SK-N-SH (cell line): ENCODE measurements at regions not wholly inside any gene's neighbourhood (a gene's known extent, or its start where the extent isn't known, plus 50 kb on each side); places are given as distances from the start of the nearest gene placed in this dataset.

ENCODE experiments used
- CTCF ChIA-PET: fragments of 300-600, 350-600 bp; formaldehyde crosslinking; extraction: SDS; loops from one replicate; lab custom pipeline; 2021; lab: Yijun Ruan, JAX
- POLR2A ChIA-PET: fragments of 350-600 bp; sonication (Branson Sonifier 250); formaldehyde crosslinking; extraction: SDS; loops from one replicate; lab custom pipeline; 2020; ENCODE audit warnings: antibody characterized with exemption, inconsistent platforms; lab: Yijun Ruan, JAX
- DNase-seq: peaks from one replicate; pipeline ENCODE4 v3.0.0; 2012
- H2AFZ ChIP-seq: fragments of 200-600 bp; sonication (generic); 2 replicates; pipeline ENCODE4 v1.8.1; 2016; ENCODE audit warnings: antibody characterized with exemption, mild to moderate bottlenecking, low read depth
- H3F3A ChIP-seq: fragments of 200-600 bp; sonication (generic); replicated peaks from 2 replicates; pipeline ENCODE3; 2016; ENCODE audit warnings: antibody characterized with exemption, mild to moderate bottlenecking; ENCODE audit not compliant: insufficient read depth
- H3K27ac ChIP-seq, 2 experiments: fragments of 200-500 bp in 1 of 2; fragments of 200-600 bp in 1 of 2; sonication (Bioruptor generic) in 1 of 2; sonication (generic), shearing (Covaris generic) in 1 of 2; 2 replicates each; pipeline versions ENCODE4 v1.5.1 to v1.6.1; 2014 to 2016; ENCODE audit warnings: low read depth in 2 of 2, inconsistent platforms in 1 of 2, low read length in 1 of 2, mild to moderate bottlenecking in 1 of 2, mixed read lengths in 1 of 2
- H3K27me3 ChIP-seq: fragments of 200-600 bp; sonication (generic), shearing (Covaris generic); 2 replicates; pipeline ENCODE4 v1.6.1; 2016; ENCODE audit warnings: mixed run types; ENCODE audit not compliant: insufficient read depth
- H3K36me3 ChIP-seq, 2 experiments: fragments of 200-500 bp in 1 of 2; fragments of 200-600 bp in 1 of 2; sonication (Bioruptor generic) in 1 of 2; sonication (generic) in 1 of 2; replicated peaks in 1 of 2; 2 replicates each; pipeline versions ENCODE3 to v1.5.1; 2014 to 2016; ENCODE audit warnings: low read length in 1 of 2, mild to moderate bottlenecking in 1 of 2; ENCODE audit not compliant: insufficient read depth in 2 of 2, control insufficient read depth in 1 of 2
- H3K4me1 ChIP-seq, 2 experiments: fragments of 200-500 bp in 1 of 2; fragments of 200-600 bp in 1 of 2; sonication (Bioruptor generic) in 1 of 2; sonication (generic), shearing (Covaris generic) in 1 of 2; 2 replicates each; pipeline versions ENCODE4 v1.5.1 to v1.6.1; 2014 to 2016; ENCODE audit warnings: low read depth in 1 of 2, low read length in 1 of 2, mixed run types in 1 of 2; ENCODE audit not compliant: insufficient read depth in 2 of 2, control insufficient read depth in 1 of 2
- H3K4me2 ChIP-seq: fragments of 200-600 bp; sonication (generic), shearing (Covaris generic); 2 replicates; pipeline ENCODE4 v1.6.1; 2017; ENCODE audit warnings: mixed run types
- H3K4me3 ChIP-seq, 2 experiments: fragments of 200-500 bp in 1 of 2; fragments of 200-600 bp in 1 of 2; sonication (Bioruptor generic) in 1 of 2; sonication (generic), shearing (Covaris generic) in 1 of 2; 2 replicates each; pipeline versions ENCODE4 v1.5.1 to v1.8.1; 2014 to 2016; ENCODE audit warnings: low read depth in 2 of 2, inconsistent platforms in 1 of 2, low read length in 1 of 2, mild to moderate bottlenecking in 1 of 2, mixed read lengths in 1 of 2, moderate library complexity in 1 of 2
- H3K79me2 ChIP-seq: fragments of 200-600 bp; sonication (generic); 2 replicates; pipeline ENCODE4 v1.8.1; 2017; ENCODE audit warnings: mild to moderate bottlenecking; ENCODE audit not compliant: insufficient read depth
- H3K9ac ChIP-seq: fragments of 200-600 bp; sonication (generic); 2 replicates; pipeline ENCODE4 v1.6.1; 2017; ENCODE audit warnings: mixed run types
- H3K9me2 ChIP-seq: fragments of 200-600 bp; sonication (generic); 2 replicates; pipeline ENCODE4 v1.6.1; 2017; ENCODE audit warnings: mixed run types
- H3K9me3 ChIP-seq: fragments of 200-600 bp; sonication (generic); 2 replicates; pipeline ENCODE4 v1.6.1; 2017; ENCODE audit warnings: mixed run types, mild to moderate bottlenecking, moderate library complexity
- H4K20me1 ChIP-seq: fragments of 200-600 bp; sonication (generic); 2 replicates; pipeline ENCODE4 v1.6.1; 2017; ENCODE audit warnings: mild to moderate bottlenecking, mixed run types; ENCODE audit not compliant: insufficient read depth
- ELF1 ChIP-seq: IDR thresholded peaks from 2 replicates; pipeline ENCODE4 v1.4.0; 2012
- GATA2 ChIP-seq: sonication (generic); formaldehyde crosslinking; IDR thresholded peaks from 2 replicates; pipeline ENCODE4 v1.5.0; 2020; ENCODE audit warnings: mild to moderate bottlenecking, missing genetic modification reagents
- IRF3 ChIP-seq: fragments of 150-350 bp; IDR thresholded peaks from 2 replicates; pipeline ENCODE4 v1.6.1; 2016; ENCODE audit warnings: mild to moderate bottlenecking, low read depth, low read length
- MXI1 ChIP-seq: IDR thresholded peaks from 2 replicates; pipeline ENCODE4 v1.6.1; 2012; ENCODE audit warnings: mild to moderate bottlenecking, low read depth, low read length, improper control_type of control experiment
- NFIC ChIP-seq: IDR thresholded peaks from 2 replicates; pipeline ENCODE4 v1.4.0; 2012; ENCODE audit warnings: borderline replicate concordance
- RCOR1 ChIP-seq: fragments of 150-350 bp; IDR thresholded peaks from 2 replicates; pipeline ENCODE4 v1.6.1; 2017; ENCODE audit warnings: antibody characterized with exemption, low read length
- RFX5 ChIP-seq: IDR thresholded peaks from 2 replicates; pipeline ENCODE4 v1.6.1; 2012; ENCODE audit warnings: mild to moderate bottlenecking, improper control_type of control experiment, low read length
- RXRA ChIP-seq: IDR thresholded peaks from 2 replicates; pipeline ENCODE4 v1.4.0; 2012; ENCODE audit warnings: low read depth, mild to moderate bottlenecking, borderline replicate concordance
- SMC3 ChIP-seq: IDR thresholded peaks from 2 replicates; pipeline ENCODE4 v1.6.1; 2012; ENCODE audit warnings: low read depth, low read length, improper control_type of control experiment
- TCF12 ChIP-seq: IDR thresholded peaks from 2 replicates; pipeline ENCODE4 v1.4.0; 2012
- TEAD4 ChIP-seq: IDR thresholded peaks from 2 replicates; pipeline ENCODE4 v1.4.0; 2012; ENCODE audit warnings: mild to moderate bottlenecking, borderline replicate concordance; ENCODE audit not compliant: insufficient read depth
- YY1 ChIP-seq: IDR thresholded peaks from 2 replicates; pipeline ENCODE4 v1.4.0; 2012; ENCODE audit warnings: low read depth, mild to moderate bottlenecking
- WGBS: methylation state at CpG from one replicate; pipeline ENCODE4 v1.1.6; 2017; ENCODE audit warnings: low lambda C conversion rate; 5-methylcytosine and 5-hydroxymethylcytosine counted together

GRCh38 chr7:12800486-12800885, 113.1 kb downstream of the ARL4A start:
- no peaks in the 10 kb centered on the region for H3K27me3 ChIP-seq
- DNase-seq = no peak
- H4K20me1 ChIP-seq = no peaks in the 10 kb centered on the region
- no peak overlapping the region; the same call in 1 of the 2 replicates for H2AFZ ChIP-seq
- WGBS = 16% methylated on average over 3 of the region's 3 CpGs
- ChIA-PET POLR2A (no interaction called here), CTCF (no interaction called here)
- no peaks in the 10 kb centered on the region for H3K79me2 ChIP-seq
- H3K4me2 ChIP-seq = no peak overlapping the region
- no peak overlapping the region for H3K9ac ChIP-seq
- no peaks in the 10 kb centered on the region for H3F3A ChIP-seq
- no peak overlapping the region for H3K27ac ChIP-seq
- H3K4me3 ChIP-seq = no peak overlapping the region
- no peaks in the 10 kb centered on the region for H3K9me2 ChIP-seq
- TF ChIP-seq ELF1 = no peak
- TF ChIP-seq RXRA = no peak
- no peak for TF ChIP-seq RFX5
- TF ChIP-seq NFIC = no peak
- no peak for TF ChIP-seq IRF3
- H3K9me3 ChIP-seq = no peaks in the 10 kb centered on the region
- H3K4me1 ChIP-seq = no peaks in the 10 kb centered on the region
- no peaks in the 10 kb centered on the region for H3K36me3 ChIP-seq

- 21% methylated on average over 4 of the region's 4 CpGs for WGBS
- ChIA-PET CTCF (interaction anchor here (1.0 kb wide), 1 partner anchor 25 kb away, joined by 3 read pairs; no protein-coding TSS in a partner anchor), POLR2A (no interaction called here)
- TF ChIP-seq YY1 (no peak), IRF3 (no peak), MXI1 (no peak), TEAD4 (no peak), RCOR1 (no peak), GATA2 (no peak), TCF12 (no peak), RFX5 (no peak), SMC3 (no peak)
- Histone ChIP-seq H3K9me2 (no peaks in the 10 kb centered on the region), H3K4me2 (no peak overlapping the region), H4K20me1 (no peaks in the 10 kb centered on the region), H3F3A (no peaks in the 10 kb centered on the region), H3K27me3 (no peaks in the 10 kb centered on the region), H3K79me2 (no peaks in the 10 kb centered on the region), H3K4me1 (no peaks in the 10 kb centered on the region), H3K36me3 (no peaks in the 10 kb centered on the region), H3K4me3 (no peak overlapping the region), H2AFZ (no peak overlapping the region), H3K9ac (no peak overlapping the region), H3K9me3 (no peaks in the 10 kb centered on the region), H3K27ac (no peak overlapping the region)
- DNase-seq = no peak
Observed at GRCh38 chr7:12801107-12801506, 113.7 kb downstream of the ARL4A start.
